Neuron (in vitro differentiated cells): ENCODE measurements at regions not wholly inside any gene's neighbourhood (a gene's known extent, or its start where the extent isn't known, plus 50 kb on each side); places are given as distances from the start of the nearest gene placed in this dataset.
"Not testable (repeated sequence)": the region's sequence is repeated elsewhere in the genome, so short reads cannot be mapped to it uniquely, and the experiment has no call there.

Experiments
- H2AFZ ChIP-seq: one replicate; pipeline ENCODE4 v1.6.1; 2013; ENCODE audit warnings: low read depth, mild to moderate bottlenecking, inconsistent platforms, low read length, moderate library complexity
- H3K27me3 ChIP-seq: one replicate; pipeline ENCODE4 v1.6.1; 2013; ENCODE audit warnings: low read length; ENCODE audit not compliant: insufficient read depth
- H3K36me3 ChIP-seq: one replicate; pipeline ENCODE4 v1.6.1; 2013; ENCODE audit warnings: low read length; ENCODE audit not compliant: insufficient read depth
- H3K4me1 ChIP-seq: one replicate; pipeline ENCODE4 v1.6.1; 2013; ENCODE audit warnings: low read length; ENCODE audit not compliant: insufficient read depth
- H3K4me3 ChIP-seq: 2 replicates; pipeline ENCODE4 v1.5.1; 2013; ENCODE audit warnings: mild to moderate bottlenecking, low read length, moderate library complexity
- H3K9me3 ChIP-seq: one replicate; pipeline ENCODE4 v1.6.1; 2013; ENCODE audit warnings: low read length

- not testable (repeated sequence) for H3K4me1 ChIP-seq, H3K4me3 ChIP-seq, H3K9me3 ChIP-seq, H3K36me3 ChIP-seq, H3K27me3 ChIP-seq, H2AFZ ChIP-seq
Measured at GRCh38 chr9:18305167-18305806, 168.7 kb upstream of the ADAMTSL1 start.

GRCh38 chr9:18314316-18314715 is 159.6 kb upstream of the ADAMTSL1 start:
- H3K9me3 ChIP-seq = no peaks in the 10 kb centered on the region
- no peak overlapping the region for H2AFZ ChIP-seq
- no peaks in the 10 kb centered on the region for H3K4me1 ChIP-seq
- no peaks in the 10 kb centered on the region for H3K27me3 ChIP-seq
- H3K4me3 ChIP-seq = no peak overlapping the region
- H3K36me3 ChIP-seq = no peaks in the 10 kb centered on the region

- H3K4me1 ChIP-seq = no peaks in the 10 kb centered on the region
- no peaks in the 10 kb centered on the region for H3K27me3 ChIP-seq
- H3K4me3 ChIP-seq = no peak overlapping the region
Measured at GRCh38 chr9:18317896-18318295, 156.1 kb upstream of the ADAMTSL1 start.

GRCh38 chr9:18319918-18320445 is 154.0 kb upstream of the ADAMTSL1 start:
- Histone ChIP-seq H2AFZ (no peak overlapping the region), H3K36me3 (no peaks in the 10 kb centered on the region), H3K4me3 (no peak overlapping the region), H3K9me3 (no peaks in the 10 kb centered on the region), H3K27me3 (no peaks in the 10 kb centered on the region), H3K4me1 (no peaks in the 10 kb centered on the region)

More at GRCh38 chr9:18317896-18318295, 156.1 kb upstream of the ADAMTSL1 start:
- H2AFZ ChIP-seq = no peak overlapping the region
- H3K9me3 ChIP-seq = no peaks in the 10 kb centered on the region
- no peaks in the 10 kb centered on the region for H3K36me3 ChIP-seq

- H3K4me1 ChIP-seq = no peaks in the 10 kb centered on the region
- no peaks in the 10 kb centered on the region for H3K36me3 ChIP-seq
- no peaks in the 10 kb centered on the region for H3K9me3 ChIP-seq
- H3K4me3 ChIP-seq = no peak overlapping the region
- no peak overlapping the region for H2AFZ ChIP-seq
- no peaks in the 10 kb centered on the region for H3K27me3 ChIP-seq
Measured at GRCh38 chr9:18324928-18325745, 148.8 kb upstream of the ADAMTSL1 start.

- H3K36me3 ChIP-seq, H3K27me3 ChIP-seq: not testable (repeated sequence)
Measured at GRCh38 chr9:18325746-18326011, 148.3 kb upstream of the ADAMTSL1 start.

GRCh38 chr9:18327121-18327520 is 146.8 kb upstream of the ADAMTSL1 start:
- Histone ChIP-seq H3K9me3 (no peaks in the 10 kb centered on the region), H3K27me3 (no peaks in the 10 kb centered on the region), H3K36me3 (no peaks in the 10 kb centered on the region), H3K4me1 (no peaks in the 10 kb centered on the region), H2AFZ (no peak overlapping the region), H3K4me3 (no peak overlapping the region)

More at GRCh38 chr9:18325746-18326011, 148.3 kb upstream of the ADAMTSL1 start:
- not testable (repeated sequence) for H3K4me1 ChIP-seq, H3K9me3 ChIP-seq, H2AFZ ChIP-seq, H3K4me3 ChIP-seq

GRCh38 chr9:18330401-18331309 is 143.3 kb upstream of the ADAMTSL1 start:
- H3K4me3 ChIP-seq = no peak overlapping the region
- H3K9me3 ChIP-seq = no peaks in the 10 kb centered on the region
- H3K4me1 ChIP-seq = no peaks in the 10 kb centered on the region
- no peak overlapping the region for H2AFZ ChIP-seq
- no peaks in the 10 kb centered on the region for H3K27me3 ChIP-seq
- no peaks in the 10 kb centered on the region for H3K36me3 ChIP-seq

- Histone ChIP-seq H3K9me3 (no peaks in the 10 kb centered on the region), H3K36me3 (no peaks in the 10 kb centered on the region), H2AFZ (no peak overlapping the region), H3K4me3 (no peak overlapping the region), H3K27me3 (no peaks in the 10 kb centered on the region), H3K4me1 (no peaks in the 10 kb centered on the region)
Measured at GRCh38 chr9:18331310-18331684, 142.7 kb upstream of the ADAMTSL1 start.

GRCh38 chr9:18331808-18332209 is 142.1 kb upstream of the ADAMTSL1 start:
- no peaks in the 10 kb centered on the region for H3K9me3 ChIP-seq
- H3K36me3 ChIP-seq = no peaks in the 10 kb centered on the region
- no peaks in the 10 kb centered on the region for H3K27me3 ChIP-seq
- H3K4me3 ChIP-seq = no peak overlapping the region
- H3K4me1 ChIP-seq = no peaks in the 10 kb centered on the region
- no peak overlapping the region for H2AFZ ChIP-seq

- Histone ChIP-seq H3K27me3 (no peaks in the 10 kb centered on the region), H3K4me3 (no peak overlapping the region), H3K9me3 (no peaks in the 10 kb centered on the region), H2AFZ (no peak overlapping the region), H3K36me3 (no peaks in the 10 kb centered on the region), H3K4me1 (no peaks in the 10 kb centered on the region)
Measured at GRCh38 chr9:18333157-18333556, 140.8 kb upstream of the ADAMTSL1 start.

GRCh38 chr9:18335825-18336224 is 138.1 kb upstream of the ADAMTSL1 start:
- Histone ChIP-seq H3K36me3 (no peaks in the 10 kb centered on the region), H3K9me3 (no peaks in the 10 kb centered on the region), H2AFZ (no peak overlapping the region), H3K4me1 (no peaks in the 10 kb centered on the region), H3K4me3 (no peak overlapping the region), H3K27me3 (no peaks in the 10 kb centered on the region)

- no peak overlapping the region for H2AFZ ChIP-seq
- no peak overlapping the region for H3K4me3 ChIP-seq
- H3K36me3 ChIP-seq = no peaks in the 10 kb centered on the region
- H3K9me3 ChIP-seq = no peaks in the 10 kb centered on the region
- H3K4me1 ChIP-seq = no peaks in the 10 kb centered on the region
- no peaks in the 10 kb centered on the region for H3K27me3 ChIP-seq
Measured at GRCh38 chr9:18338042-18338441, 135.9 kb upstream of the ADAMTSL1 start.
